ENCODE measurements at regions not wholly inside any gene's neighbourhood (a gene's known extent, or its start where the extent isn't known, plus 50 kb on each side); places are given as distances from the start of the nearest gene placed in this dataset.

- Mint-ChIP-seq H3K27me3 (ENCODE audit: insufficient read depth) (peaks cover 3% of the 10 kb centered on the region; the same call in 1 of the 2 replicates), H3K27ac (no peak overlapping the region), H3K4me1 (ENCODE audit: low read depth) (no peaks in the 10 kb centered on the region), H3K9me3 (peaks cover 48% of the 10 kb centered on the region), H3K4me3 (no peak overlapping the region), H3K36me3 (ENCODE audit: low read depth) (no peaks in the 10 kb centered on the region; the same call in 1 of the 2 replicates)
- TF ChIP-seq CTCF (IDR thresholded peaks at IDR 0.05): no peak
- no peak for DNase-seq
These were observed 79.9 kb upstream of the ARHGAP28 start for GRCh38 chr18:6649421-6650126.

GRCh38 chr18:6650127-6650507, 79.4 kb upstream of the ARHGAP28 start:
- DNase-seq: no peak
- Mint-ChIP-seq H3K4me3 (no peak overlapping the region), H3K9me3 (peaks cover 47% of the 10 kb centered on the region), H3K36me3 (ENCODE audit: low read depth) (no peaks in the 10 kb centered on the region; the same call in 1 of the 2 replicates), H3K27ac (no peak overlapping the region), H3K4me1 (ENCODE audit: low read depth) (no peaks in the 10 kb centered on the region), H3K27me3 (ENCODE audit: insufficient read depth) (peaks cover 5% of the 10 kb centered on the region; the same call in 1 of the 2 replicates)
- no peak for TF ChIP-seq CTCF (IDR thresholded peaks at IDR 0.05)

GRCh38 chr18:6650747-6651146, 78.8 kb upstream of the ARHGAP28 start:
- Mint-ChIP-seq H3K4me1 (ENCODE audit: low read depth) (no peaks in the 10 kb centered on the region), H3K27ac (no peak overlapping the region), H3K27me3 (ENCODE audit: insufficient read depth) (peaks cover 4% of the 10 kb centered on the region; the same call in 1 of the 2 replicates), H3K36me3 (ENCODE audit: low read depth) (no peaks in the 10 kb centered on the region; the same call in 1 of the 2 replicates), H3K9me3 (peaks cover 52% of the 10 kb centered on the region), H3K4me3 (no peak overlapping the region)
- no peak for DNase-seq
- TF ChIP-seq CTCF (IDR thresholded peaks at IDR 0.05): no peak

GRCh38 chr18:6652098-6652497, 77.4 kb upstream of the ARHGAP28 start:
- Mint-ChIP-seq H3K4me3 (no peak overlapping the region), H3K27ac (no peak overlapping the region), H3K36me3 (ENCODE audit: low read depth) (no peaks in the 10 kb centered on the region; the same call in 1 of the 2 replicates), H3K27me3 (ENCODE audit: insufficient read depth) (peaks cover 2% of the 10 kb centered on the region; the same call in 1 of the 2 replicates), H3K4me1 (ENCODE audit: low read depth) (no peaks in the 10 kb centered on the region), H3K9me3 (peaks cover 47% of the 10 kb centered on the region)
- DNase-seq: no peak
- no peak for TF ChIP-seq CTCF (IDR thresholded peaks at IDR 0.05)

GRCh38 chr18:6653880-6654279, 75.6 kb upstream of the ARHGAP28 start:
- no peak overlapping the region for H3K4me3 Mint-ChIP-seq
- H3K4me1 Mint-ChIP-seq (ENCODE audit: low read depth): no peaks in the 10 kb centered on the region
- H3K9me3 Mint-ChIP-seq: peaks cover 47% of the 10 kb centered on the region
- H3K27me3 Mint-ChIP-seq (ENCODE audit: insufficient read depth): peaks cover 2% of the 10 kb centered on the region; the same call in 1 of the 2 replicates
- no peak for TF ChIP-seq CTCF (IDR thresholded peaks at IDR 0.05)
- H3K36me3 Mint-ChIP-seq (ENCODE audit: low read depth): no peaks in the 10 kb centered on the region; the same call in 1 of the 2 replicates
- H3K27ac Mint-ChIP-seq: no peak overlapping the region
- DNase-seq: no peak
